ENCODE measurements at regions not wholly inside any gene's neighbourhood (a gene's known extent, or its start where the extent isn't known, plus 50 kb on each side); places are given as distances from the start of the nearest gene placed in this dataset.

DNA sequence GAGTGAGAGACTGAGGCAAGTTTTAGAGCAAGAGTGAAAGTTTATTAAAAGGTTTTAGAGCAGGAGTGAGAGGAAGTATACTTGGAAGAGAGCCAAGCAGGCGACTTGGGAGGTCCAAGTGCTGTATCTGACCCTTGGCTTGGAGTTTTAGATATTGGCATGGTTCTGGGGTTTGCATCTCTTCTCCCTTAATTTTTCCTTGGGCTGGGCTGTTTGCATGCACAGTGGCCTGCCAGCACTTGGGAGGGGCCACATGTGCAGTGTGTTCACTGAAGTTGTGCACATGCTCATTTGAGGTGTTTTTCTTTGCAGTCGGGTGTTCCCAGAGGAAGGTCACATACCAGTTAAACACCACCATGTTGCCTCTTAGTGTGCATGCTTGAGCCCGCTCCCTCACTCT lies 464.1 kb downstream of the DMRT2 start:
- no peak overlapping the region for H3K4me3 ChIP-seq (ENCODE audit: low read depth, low read length)
- TF ChIP-seq, protein P1, sequence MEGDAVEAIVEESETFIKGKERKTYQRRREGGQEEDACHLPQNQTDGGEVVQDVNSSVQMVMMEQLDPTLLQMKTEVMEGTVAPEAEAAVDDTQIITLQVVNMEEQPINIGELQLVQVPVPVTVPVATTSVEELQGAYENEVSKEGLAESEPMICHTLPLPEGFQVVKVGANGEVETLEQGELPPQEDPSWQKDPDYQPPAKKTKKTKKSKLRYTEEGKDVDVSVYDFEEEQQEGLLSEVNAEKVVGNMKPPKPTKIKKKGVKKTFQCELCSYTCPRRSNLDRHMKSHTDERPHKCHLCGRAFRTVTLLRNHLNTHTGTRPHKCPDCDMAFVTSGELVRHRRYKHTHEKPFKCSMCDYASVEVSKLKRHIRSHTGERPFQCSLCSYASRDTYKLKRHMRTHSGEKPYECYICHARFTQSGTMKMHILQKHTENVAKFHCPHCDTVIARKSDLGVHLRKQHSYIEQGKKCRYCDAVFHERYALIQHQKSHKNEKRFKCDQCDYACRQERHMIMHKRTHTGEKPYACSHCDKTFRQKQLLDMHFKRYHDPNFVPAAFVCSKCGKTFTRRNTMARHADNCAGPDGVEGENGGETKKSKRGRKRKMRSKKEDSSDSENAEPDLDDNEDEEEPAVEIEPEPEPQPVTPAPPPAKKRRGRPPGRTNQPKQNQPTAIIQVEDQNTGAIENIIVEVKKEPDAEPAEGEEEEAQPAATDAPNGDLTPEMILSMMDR (IDR thresholded peaks at IDR 0.05; ENCODE audit: insufficient read depth, low read depth, low read length): no peak
- no peak for DNase-seq (ENCODE audit: low read depth)

DNA sequence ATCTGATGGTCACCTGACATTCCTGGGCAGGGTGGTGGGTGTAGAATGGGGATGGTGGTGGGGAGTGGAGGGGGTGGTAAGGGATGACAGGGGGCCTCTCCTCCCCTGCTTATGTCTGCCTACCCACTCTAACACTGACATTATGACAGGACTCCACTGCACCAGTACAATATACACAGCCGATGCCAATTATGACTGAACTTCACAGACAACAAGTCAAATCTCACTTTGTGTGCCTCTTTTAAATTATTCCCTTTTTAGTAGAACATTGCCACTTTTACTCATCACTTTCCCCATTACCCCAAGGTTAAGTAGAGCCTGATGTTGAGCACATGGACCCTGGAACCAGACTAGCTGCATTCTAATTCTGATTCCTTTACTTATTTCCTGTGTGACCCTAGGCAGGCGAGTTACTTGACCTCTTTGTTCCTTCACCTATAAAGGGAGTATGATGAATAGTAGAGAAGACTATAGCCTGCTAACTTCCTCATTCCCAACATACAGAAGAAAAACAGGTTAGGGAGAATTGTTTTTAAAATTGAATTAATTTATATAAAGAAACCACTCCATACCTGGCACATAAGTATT lies 464.7 kb downstream of the DMRT2 start:
- DNase-seq (ENCODE audit: low read depth): no peak
- no peak overlapping the region for H3K4me3 ChIP-seq (ENCODE audit: low read depth, low read length)
- TF ChIP-seq, protein P1 (IDR thresholded peaks at IDR 0.05; ENCODE audit: insufficient read depth, low read depth, low read length): no peak

DNA sequence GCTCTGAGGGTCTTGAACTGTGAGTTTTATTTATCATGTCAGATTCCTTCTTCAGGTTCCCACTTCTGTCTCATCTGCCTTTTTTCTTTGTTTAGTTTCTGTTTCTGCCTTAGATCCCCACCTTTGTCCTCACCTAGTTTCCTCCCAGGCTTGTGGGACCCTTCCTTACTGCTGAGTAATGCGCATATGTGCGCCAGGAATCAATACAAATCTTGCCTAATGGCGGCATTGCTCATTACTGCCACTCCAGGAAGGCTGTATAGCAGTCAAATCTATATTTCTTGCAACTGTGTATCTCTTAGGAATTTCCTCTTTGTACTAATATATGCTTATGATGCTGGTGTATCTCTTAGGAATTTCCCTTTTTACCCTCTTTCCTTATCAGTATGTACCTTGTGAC lies 465.4 kb downstream of the DMRT2 start:
- TF ChIP-seq, protein P1 (IDR thresholded peaks at IDR 0.05; ENCODE audit: insufficient read depth, low read depth, low read length): no peak
- no peak for DNase-seq (ENCODE audit: low read depth)

DNA sequence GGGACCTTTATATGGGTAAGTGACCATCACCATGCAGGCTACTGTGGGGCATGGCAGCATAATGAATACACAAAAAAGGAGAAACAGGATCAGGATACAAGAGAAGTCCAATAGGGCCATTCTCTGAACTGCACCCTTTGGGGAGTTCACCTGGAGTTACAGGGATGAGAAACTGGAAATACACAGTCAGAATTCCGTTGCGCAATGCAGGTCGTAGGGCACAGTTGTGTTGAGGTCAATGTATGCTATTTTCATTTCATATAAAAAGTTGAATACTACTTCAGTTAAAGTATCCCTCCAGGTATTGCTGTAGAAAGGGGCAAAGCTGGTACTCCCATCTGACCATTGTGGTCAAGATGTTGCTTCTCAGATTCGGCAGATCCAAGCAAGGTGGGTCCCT lies 471.4 kb downstream of the DMRT2 start:
- TF ChIP-seq, protein P1 (IDR thresholded peaks at IDR 0.05; ENCODE audit: insufficient read depth, low read depth, low read length): no peak
- no peak overlapping the region for H3K4me3 ChIP-seq (ENCODE audit: low read depth, low read length)
- no peak for DNase-seq (ENCODE audit: low read depth)

More for the DNA sequence above, 465.4 kb downstream of the DMRT2 start:
- H3K4me3 ChIP-seq (ENCODE audit: low read depth, low read length): no peak overlapping the region

DNA sequence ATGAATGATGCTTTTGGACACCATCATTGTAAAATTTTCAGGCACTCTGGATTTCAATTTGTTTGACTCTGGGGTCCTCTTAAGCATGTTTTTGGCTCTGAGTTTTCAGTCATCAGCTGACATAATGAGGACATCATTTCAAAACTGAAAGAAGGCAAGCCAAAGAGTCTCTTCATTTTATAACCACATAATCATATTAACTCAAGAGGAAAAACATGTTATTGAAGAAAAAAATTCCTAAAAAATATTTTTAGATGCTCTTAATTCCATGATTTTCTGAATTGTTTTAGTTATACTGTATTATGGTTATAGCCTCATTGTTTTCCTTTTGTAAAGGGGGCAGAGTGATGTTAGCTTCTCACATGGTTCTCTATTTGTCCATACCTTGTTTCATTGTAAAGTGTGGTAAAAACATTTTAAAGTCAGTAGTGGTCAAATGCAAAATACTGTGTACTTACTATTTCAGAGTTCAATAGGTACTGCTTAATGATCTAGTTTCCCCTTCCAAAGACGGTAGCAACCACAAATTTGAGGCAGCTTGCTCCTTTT lies 472.1 kb downstream of the DMRT2 start:
- TF ChIP-seq, protein P1 (IDR thresholded peaks at IDR 0.05; ENCODE audit: insufficient read depth, low read depth, low read length): no peak
- no peak for DNase-seq (ENCODE audit: low read depth)
- no peak overlapping the region for H3K4me3 ChIP-seq (ENCODE audit: low read depth, low read length)

DNA sequence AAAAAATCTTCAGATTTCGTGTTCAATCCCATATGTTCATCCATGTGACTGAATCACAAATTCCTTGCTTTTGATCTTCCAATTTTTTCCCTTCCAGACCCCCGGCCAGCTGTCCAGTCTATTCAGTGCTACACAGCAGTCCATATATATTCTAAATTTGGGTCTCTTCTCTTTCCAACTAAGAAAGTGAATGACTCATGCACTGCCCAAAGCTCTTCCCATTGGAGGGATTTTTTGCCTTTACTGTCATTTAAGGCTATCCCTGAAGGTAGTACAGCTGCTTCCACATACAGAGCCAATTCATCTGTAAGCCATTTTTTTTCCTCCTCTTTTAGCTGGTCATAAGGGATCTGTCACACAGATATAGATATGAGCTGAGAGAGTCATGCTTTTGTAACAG lies 478.3 kb downstream of the DMRT2 start:
- no peak for DNase-seq (ENCODE audit: low read depth)
- no peak overlapping the region for H3K4me3 ChIP-seq (ENCODE audit: low read depth, low read length)
- TF ChIP-seq, protein P1 (IDR thresholded peaks at IDR 0.05; ENCODE audit: insufficient read depth, low read depth, low read length): no peak

DNA sequence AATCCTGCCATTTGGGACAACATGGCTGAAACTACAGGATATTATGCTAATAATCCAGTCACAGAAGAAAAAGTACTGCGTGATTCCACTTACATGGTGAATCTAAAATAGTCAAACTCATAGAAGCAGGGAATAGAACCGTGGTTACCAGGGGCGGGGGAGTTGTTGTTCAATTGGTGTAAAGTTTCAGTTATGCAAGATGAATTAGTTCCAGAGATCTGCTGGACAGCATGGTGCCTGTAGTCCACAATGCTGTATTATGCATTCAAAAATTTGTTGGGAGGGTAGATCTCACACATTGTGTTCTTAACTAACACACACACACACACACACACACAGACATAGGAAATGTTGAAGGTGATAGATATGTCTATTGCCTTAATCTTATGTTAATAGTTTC lies 480.5 kb downstream of the DMRT2 start:
- no peak for DNase-seq (ENCODE audit: low read depth)
- no peak overlapping the region for H3K4me3 ChIP-seq (ENCODE audit: low read depth, low read length)
- TF ChIP-seq, protein P1 (IDR thresholded peaks at IDR 0.05; ENCODE audit: insufficient read depth, low read depth, low read length): no peak

All from fibroblast of villous mesenchyme (primary cell).